GM18951 (cell line): ENCODE measurements at regions not wholly inside any gene's neighbourhood (a gene's known extent, or its start where the extent isn't known, plus 50 kb on each side); places are given as distances from the start of the nearest gene placed in this dataset.

Experiments
- POLR2A ChIP-seq: IDR thresholded peaks from 4 replicates; pipeline ENCODE4 v1.6.1; 2011; ENCODE audit warnings: mild to moderate bottlenecking; ENCODE audit not compliant: insufficient read length, insufficient read depth; ENCODE audit errors: extremely low read depth
- in situ Hi-C: fragments of 300-500 bp; cut with MboI; formaldehyde crosslinking; loops from one replicate; pipeline ENCODE4 v1.12.0; 2022; ENCODE audit warnings: low sequenced_read_pairs, mixed read lengths, inconsistent platforms; ENCODE audit not compliant: unreplicated experiment

- TF ChIP-seq POLR2A, result no peak
- in situ Hi-C loops, result no loop called here
These were observed 174.3 kb upstream of the ARL4C start for GRCh38 chr2:234671231-234671630.

- no peak for TF ChIP-seq POLR2A
These were observed 173.9 kb upstream of the ARL4C start for GRCh38 chr2:234670806-234671205.

GRCh38 chr2:234670052-234670451 is 173.2 kb upstream of the ARL4C start:
- TF ChIP-seq POLR2A, result no peak
- in situ Hi-C loops, result no loop called here

More at GRCh38 chr2:234670806-234671205, 173.9 kb upstream of the ARL4C start:
- in situ Hi-C loops, result no loop called here

- in situ Hi-C loops, result no loop called here
- TF ChIP-seq POLR2A, result no peak
These were observed 172.7 kb upstream of the ARL4C start for GRCh38 chr2:234669621-234670020.

DNA sequence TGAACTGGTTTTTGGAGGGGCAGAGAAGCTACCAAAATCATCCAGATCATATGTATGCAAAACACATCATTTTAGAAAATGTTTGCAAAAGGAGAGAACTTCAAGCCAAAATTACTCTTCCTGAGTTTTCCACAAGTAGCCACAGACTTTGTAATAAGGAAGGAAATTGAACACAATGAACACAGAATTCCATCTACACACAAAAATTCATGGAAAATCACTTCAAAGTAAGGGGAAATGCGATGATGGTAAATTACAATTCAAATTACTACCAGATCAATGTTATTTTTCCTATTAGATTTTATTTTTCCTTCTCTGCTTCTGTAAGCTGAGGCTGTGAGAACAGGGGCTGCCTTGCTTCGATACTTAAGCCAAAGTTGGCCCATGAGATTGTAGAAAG is 172.1 kb upstream of the ARL4C start:
- TF ChIP-seq POLR2A, result no peak
- in situ Hi-C loops, result no loop called here

DNA sequence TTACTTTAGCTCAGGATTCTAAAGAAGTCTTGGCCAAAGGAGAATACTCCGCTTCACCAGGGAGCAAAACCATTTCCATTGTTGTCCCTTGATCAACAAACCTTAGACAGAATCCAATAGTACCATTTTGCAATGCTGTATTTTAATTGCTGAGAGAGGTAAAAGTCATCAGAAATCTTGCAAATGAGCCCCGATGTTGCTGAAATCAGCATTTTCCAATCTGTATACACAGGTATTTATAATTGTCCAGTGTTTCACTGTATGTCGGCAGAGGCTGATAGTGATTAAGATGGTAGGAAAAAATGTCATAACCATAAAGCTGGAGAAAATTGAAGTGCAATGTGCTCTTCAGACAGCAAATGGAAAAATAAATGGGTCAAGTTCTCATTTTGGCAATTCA is 170.0 kb upstream of the ARL4C start:
- no peak for TF ChIP-seq POLR2A
- in situ Hi-C loops, result no loop called here

- no peak for TF ChIP-seq POLR2A
- in situ Hi-C loops, result no loop called here
These were observed 168.4 kb upstream of the ARL4C start for GRCh38 chr2:234665304-234665703.

DNA sequence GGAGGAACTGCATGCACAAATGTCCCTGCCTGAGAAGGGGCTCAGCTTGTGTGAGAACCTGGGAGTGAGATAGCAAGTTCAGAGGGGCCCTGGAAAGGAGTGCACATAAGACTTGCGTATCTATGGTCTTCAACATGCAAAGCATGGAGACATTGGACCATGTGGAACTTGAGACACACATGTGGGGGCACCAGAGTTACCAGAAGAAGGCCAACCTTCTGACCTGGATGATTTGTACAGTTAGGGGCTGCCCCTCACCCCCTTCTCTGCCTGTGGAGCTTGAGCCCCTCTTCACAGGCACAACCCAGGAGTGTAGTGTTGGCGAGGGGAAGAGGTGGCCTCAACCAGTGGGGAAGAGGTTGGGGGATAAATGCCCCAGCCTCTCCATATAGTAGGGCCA is 165.0 kb upstream of the ARL4C start:
- in situ Hi-C loops, result no loop called here
- TF ChIP-seq POLR2A, result no peak

DNA sequence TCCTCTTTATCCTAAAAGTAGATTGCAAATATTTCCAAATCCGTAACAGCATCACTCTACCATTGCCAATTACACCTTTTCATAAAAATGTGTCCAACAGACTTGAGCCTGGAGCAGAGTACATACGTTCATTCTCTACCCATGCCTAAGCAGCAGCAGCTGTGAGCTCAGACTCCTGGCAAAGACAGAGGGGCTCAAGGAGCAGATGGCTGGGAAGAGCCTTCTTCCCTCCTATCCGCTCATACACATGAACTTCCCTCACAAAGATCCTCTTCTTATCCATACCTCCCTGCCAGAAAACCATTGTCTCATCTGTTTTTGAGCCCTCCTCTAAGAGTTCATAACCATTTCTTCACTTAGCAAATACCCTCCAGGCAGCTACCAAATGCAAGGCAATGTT is 164.3 kb upstream of the ARL4C start:
- TF ChIP-seq POLR2A, result no peak
- in situ Hi-C loops, result no loop called here

DNA sequence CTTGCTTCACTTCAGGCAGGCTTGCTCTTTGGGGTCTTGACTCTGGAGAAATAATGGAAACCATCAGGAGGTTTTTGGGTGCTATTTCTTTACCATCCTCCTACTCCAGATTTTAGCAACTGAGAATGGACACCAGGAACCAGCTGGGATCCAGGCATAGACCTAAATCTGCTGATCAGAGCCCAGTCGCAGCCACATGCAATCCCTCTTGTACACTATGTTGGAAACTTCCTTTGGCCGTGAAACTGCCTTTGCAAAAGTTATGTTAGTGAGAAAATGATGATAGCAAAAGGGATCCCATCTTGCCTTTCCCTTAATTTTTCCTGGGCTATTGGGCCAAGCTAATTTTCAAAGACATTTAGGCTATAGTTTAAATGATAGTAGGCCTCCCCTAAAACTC is 158.8 kb upstream of the ARL4C start:
- no peak for TF ChIP-seq POLR2A
- in situ Hi-C loops, result no loop called here

GRCh38 chr2:234650911-234651310 is 154.0 kb upstream of the ARL4C start:
- in situ Hi-C loops, result no loop called here
- TF ChIP-seq POLR2A, result no peak

DNA sequence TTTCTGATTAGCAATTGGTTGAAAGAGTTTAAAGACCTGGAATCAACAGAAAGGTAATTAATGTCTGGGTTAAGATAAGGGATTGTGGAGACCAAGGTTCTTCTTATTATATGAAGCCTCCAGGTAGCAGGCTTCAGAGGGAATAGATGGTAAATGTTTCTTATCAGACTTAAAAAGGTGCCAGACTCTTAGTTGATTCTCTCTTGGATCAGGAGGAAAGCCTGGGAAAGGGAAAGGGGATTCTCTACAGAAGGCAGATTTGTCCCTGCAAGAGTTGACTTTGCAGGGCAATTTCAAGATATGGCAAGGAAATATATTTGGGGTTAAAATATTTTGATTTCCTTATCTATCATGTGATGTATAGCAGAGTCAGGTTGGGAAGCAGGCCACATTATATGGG is 153.1 kb upstream of the ARL4C start:
- TF ChIP-seq POLR2A, result no peak
- in situ Hi-C loops, result no loop called here

DNA sequence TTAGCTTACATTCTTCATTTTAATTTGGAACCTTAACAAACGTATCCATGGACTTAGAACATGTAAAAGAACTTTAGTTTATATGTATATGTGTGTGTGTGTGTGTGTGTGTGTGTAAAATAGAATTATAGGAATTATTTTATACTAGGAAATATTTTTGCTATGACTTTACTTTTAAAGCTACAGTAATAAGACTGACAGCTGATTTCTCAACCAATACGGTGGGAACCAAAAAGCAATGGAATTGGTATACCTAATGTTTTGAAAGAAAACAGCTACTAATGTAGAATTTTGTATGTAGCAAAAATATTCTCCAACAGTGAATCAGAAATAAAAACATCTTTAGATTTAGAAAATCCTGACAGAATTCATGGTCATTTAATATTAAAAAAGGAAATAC is 146.5 kb upstream of the ARL4C start:
- TF ChIP-seq POLR2A, result no peak
- in situ Hi-C loops, result no loop called here

DNA sequence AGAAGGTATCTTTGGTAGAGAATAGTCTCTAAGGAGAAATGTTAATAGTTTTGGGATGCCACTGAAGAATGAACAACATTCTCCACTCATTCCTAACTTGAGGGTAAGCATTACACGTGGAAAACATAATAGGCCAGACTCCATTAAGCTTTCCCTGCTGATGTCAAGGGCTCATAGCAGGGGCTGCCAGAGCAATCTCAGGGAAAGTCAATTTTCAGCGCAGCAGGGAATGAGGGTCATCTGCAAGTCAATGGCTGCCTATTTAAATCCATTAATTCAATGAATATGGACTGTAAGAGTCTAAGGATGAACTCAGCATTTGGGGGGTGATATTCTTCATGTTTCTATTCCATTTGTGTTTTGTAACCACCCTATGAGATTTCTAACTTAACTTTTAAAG is 144.2 kb upstream of the ARL4C start:
- no peak for TF ChIP-seq POLR2A
- in situ Hi-C loops, result no loop called here

DNA sequence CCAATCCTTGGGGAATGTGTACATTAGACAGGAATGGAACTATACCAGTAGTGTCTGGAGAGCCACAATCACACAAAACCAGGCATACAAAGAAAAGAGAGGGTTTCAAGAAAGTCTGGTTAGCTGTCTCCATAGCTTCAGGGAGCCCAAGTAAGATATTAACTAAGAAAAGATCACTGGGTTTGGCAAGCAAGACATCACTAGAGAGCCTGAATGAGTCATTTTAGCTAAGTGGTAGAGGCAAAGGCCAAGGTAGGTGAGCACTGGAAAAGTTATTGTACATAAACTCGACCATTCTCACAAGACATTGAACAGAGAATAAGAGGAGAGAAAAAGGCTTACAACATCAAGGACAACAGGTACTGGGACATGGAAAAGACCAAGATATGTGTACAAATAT is 143.8 kb upstream of the ARL4C start:
- in situ Hi-C loops, result no loop called here
- no peak for TF ChIP-seq POLR2A
